Suprapubic skin (tissue), 4 donors: ENCODE measurements at regions not wholly inside any gene's neighbourhood (a gene's known extent, or its start where the extent isn't known, plus 50 kb on each side); places are given as distances from the start of the nearest gene placed in this dataset.

ENCODE experiments used
- EP300 ChIP-seq: sonication (generic); formaldehyde crosslinking; IDR thresholded peaks from one replicate; pipeline ENCODE4 v1.6.1; 2017; ENCODE audit warnings: antibody characterized with exemption
- POLR2A ChIP-seq, 2 donors: fragments of 450-650 bp; IDR thresholded peaks; one replicate each; pipeline ENCODE4 v1.6.1; 2017; ENCODE audit warnings: antibody characterized with exemption in 2 of 2, mild to moderate bottlenecking in 2 of 2, moderate library complexity in 2 of 2
- POLR2AphosphoS5 ChIP-seq, 3 donors: sonication (generic); formaldehyde crosslinking; IDR thresholded peaks; one replicate each; pipeline ENCODE4 v1.6.1; 2017; ENCODE audit warnings: antibody characterized with exemption in 3 of 3
- TF ChIP-seq, protein P1 (sequence below), 2 donors: fragments of 200-600 bp in 1 of 2; fragments of 450-650 bp in 1 of 2; sonication (generic) in 1 of 2; IDR thresholded peaks; one replicate each; pipeline ENCODE4 v1.5.1; 2016 to 2019; ENCODE audit warnings: antibody characterized with exemption in 2 of 2, mild to moderate bottlenecking in 1 of 2, moderate library complexity in 1 of 2

DNA sequence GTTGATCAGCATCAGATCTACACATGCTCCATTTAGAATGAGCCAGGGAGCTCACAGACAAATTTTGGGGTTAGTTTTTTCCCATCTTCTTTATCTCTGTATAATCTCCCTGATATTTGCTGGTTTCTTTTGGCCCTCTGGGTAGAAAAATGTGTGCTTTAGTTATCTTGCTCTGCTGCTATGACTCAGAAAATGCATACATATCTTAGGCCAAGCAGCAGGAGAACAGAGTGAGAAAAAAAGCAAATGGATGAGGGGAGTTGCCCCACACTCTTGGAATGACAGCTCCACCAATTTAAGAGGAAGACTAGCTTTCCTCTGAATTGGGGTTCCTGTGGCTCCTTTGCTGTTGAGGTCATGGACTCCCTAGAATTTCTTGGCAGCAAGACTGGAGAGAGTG, 331.8 kb downstream of the KCNJ3 start:
- TF ChIP-seq, protein P1, sequence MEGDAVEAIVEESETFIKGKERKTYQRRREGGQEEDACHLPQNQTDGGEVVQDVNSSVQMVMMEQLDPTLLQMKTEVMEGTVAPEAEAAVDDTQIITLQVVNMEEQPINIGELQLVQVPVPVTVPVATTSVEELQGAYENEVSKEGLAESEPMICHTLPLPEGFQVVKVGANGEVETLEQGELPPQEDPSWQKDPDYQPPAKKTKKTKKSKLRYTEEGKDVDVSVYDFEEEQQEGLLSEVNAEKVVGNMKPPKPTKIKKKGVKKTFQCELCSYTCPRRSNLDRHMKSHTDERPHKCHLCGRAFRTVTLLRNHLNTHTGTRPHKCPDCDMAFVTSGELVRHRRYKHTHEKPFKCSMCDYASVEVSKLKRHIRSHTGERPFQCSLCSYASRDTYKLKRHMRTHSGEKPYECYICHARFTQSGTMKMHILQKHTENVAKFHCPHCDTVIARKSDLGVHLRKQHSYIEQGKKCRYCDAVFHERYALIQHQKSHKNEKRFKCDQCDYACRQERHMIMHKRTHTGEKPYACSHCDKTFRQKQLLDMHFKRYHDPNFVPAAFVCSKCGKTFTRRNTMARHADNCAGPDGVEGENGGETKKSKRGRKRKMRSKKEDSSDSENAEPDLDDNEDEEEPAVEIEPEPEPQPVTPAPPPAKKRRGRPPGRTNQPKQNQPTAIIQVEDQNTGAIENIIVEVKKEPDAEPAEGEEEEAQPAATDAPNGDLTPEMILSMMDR (IDR thresholded peaks at IDR 0.05), result no peak
- TF ChIP-seq POLR2AphosphoS5 (IDR thresholded peaks at IDR 0.05) (no peak), POLR2A (IDR thresholded peaks at IDR 0.05) (no peak), EP300 (no peak)
